Hematopoietic multipotent progenitor cell treated with erythropoietin and hydrocortisone succinate and interleukin-3 and kit ligand, for 15 days (in vitro differentiated cells): ENCODE measurements at regions not wholly inside any gene's neighbourhood (a gene's known extent, or its start where the extent isn't known, plus 50 kb on each side); places are given as distances from the start of the nearest gene placed in this dataset.

Source experiments
- DNase-seq: peaks from one replicate; pipeline ENCODE4 v3.0.0-alpha.2; 2015; ENCODE audit warnings: low spot score

DNA sequence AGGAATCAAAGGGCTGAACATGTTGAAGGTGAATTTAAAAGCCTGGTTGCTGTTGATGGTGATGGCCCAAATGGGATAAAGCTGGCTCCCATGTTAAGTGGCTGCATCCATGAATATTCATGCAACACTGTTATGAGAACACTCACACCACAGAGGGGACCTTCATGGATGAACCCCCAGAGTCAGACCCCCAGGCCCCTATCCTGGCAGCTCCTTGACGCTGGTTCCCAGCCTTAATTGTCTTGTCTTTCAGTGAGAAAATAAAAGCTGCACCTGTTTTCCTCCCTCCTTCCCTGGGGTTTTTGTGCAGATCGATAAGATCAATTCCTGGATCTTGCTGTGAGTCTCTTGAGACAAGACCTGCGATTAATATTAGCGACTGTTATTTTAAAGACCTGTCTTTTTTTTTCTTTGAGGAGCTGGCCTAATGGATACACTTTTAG lies 371.7 kb downstream of the ICE1 start:
- no peak for DNase-seq

DNA sequence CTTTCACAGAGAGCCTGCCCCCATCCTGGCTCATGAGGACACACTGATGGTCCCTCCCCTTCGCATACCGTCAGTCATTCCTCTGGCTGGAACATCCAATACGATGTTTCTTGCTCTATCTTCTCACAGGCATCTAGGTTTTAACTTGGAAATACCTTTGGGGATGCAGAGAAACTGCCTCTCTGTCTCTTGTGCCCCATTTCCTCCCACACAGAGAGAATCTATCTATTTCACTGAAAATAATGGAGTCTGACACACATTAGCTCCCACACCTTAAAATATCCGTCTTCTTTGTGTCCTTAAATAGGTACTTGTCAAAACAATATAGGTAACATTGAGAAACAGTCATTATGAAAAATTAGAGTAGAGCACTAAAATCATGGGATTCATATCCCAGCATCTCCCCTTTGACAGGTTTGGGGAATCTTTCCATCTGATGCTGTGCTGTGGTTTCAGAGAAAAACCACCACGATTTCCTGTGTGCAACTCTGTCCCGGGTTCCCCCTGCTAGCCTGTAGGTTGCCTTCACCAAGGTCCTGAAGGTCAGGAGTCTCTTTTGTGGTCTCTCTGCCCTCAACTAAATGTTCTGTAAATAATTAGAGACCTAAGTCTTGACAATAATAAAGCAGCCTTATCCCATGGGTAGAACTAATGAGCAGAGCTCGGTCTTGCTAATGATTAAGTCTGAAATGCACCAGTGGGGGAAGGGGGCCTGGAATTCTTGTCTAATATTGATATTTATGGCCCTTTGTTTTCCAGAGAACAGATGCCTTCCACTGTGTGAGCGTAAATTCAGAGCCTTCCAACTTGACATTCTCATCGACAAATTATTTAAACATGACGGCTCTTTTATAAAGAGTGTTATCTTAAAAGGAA lies 371.0 kb downstream of the ICE1 start:
- DNase-seq = no peak

DNA sequence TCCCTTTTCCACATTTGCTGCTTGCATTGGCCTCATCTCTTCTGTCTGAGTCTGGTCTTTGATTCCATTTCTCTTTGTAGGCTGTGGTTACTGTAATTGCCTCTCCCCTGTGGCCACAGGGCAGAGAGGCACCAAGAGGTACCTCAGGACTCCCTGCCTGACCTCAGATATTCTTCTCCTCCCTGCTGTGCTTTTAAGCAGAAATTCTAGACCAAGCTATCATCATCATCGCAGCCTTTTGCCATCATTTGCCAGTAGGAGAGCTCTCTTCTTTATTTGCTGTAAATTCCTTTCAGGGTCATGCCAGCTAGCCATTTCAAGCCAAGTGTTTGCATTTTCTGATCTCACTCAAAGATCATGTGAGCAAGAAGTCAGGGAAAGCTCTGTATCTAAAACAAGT lies 369.6 kb downstream of the ICE1 start:
- DNase-seq = no peak

DNA sequence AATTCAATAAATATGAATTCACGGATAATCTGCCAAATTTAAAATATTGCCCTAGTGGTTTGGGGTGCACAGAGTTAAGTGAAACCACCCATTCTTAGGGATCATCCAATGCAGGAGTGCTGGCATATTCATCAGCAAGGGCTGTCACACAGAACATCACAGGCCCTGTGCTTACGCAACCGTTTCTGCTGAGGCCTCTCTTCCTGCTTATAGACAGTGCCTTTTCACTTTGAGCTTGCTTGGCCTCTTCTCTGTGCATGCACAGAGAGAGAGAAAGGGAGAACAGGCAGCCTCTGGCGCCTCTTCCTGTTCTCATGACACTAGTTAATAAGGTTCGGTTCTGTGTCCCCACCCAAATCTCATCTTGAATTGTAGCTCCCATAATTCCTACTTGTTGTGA lies 366.3 kb downstream of the ICE1 start:
- DNase-seq = no peak

DNA sequence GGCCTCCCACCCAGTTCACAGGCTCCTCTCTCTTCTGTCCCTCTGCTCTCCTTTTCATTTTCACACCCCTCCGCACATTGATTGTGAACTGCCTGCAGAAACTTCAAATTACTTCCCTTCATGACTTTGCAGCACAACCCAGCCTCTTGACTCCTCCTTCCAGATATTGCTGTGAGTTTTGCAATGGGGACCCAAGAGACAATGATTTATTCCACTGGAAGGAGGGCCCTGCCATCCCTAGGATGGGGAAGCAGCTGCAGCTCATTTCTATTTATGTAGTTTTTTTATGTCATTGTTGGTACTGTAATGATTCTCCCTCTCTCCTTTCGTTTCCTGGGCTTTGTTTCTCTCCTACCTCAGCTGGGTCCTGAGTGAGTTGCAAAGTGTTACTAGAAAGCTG lies 364.9 kb downstream of the ICE1 start:
- no peak for DNase-seq

DNA sequence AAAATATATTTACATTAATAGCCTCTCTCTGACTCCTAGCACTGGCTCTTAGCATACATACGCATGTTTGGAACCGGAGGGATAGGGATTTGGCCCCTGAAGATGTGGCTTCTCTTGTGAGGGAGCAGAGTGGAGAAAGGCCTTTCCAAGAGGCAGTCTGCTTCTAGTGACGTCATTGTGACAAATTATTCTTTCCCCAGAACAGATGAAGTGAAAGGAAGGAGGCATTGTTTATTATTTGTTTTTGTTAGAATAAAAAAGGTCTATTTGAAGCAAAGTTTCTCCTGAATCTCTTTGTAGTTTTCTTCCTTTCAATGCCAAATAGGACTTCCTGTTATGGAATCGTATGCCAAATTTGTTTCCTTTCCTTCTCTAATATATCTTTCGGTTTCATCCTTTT lies 361.6 kb downstream of the ICE1 start:
- DNase-seq = no peak

DNA sequence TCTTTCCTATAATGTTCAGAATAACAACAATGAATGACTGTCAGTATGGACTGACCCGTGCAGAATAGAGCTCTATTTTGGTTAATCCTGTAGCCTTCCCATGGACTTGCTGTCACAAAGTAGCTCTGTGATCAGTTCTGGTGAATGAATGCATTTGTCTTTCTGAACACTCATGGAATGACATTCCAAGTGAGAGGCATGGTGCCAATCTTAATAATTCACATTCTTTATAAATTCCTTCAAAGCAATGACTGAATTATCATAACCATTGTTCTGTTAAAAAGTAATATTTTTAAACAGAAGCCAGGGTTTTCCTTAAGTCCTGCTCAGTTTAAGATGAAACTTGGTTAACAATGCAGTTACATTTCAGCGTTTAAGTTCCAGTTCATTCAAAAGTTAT lies 360.5 kb downstream of the ICE1 start:
- no peak for DNase-seq

DNA sequence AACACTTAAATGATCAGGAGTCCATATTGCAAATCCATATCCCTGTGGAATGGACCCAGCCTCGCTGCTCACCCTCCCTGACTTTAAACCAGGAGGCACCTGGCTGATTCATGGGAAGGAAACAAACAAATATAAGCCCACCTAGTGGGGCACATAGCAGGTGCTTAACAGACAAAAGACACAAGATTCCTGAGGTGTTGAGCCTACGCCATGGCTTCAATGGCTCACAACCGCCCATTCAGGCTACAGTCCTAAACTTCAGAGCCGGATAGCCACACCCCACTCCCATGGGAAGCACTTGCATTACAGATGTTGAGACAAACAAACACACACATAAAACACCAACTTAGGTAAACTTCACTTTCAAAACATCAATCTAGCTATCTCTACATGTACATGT lies 359.9 kb downstream of the ICE1 start:
- DNase-seq = no peak

DNA sequence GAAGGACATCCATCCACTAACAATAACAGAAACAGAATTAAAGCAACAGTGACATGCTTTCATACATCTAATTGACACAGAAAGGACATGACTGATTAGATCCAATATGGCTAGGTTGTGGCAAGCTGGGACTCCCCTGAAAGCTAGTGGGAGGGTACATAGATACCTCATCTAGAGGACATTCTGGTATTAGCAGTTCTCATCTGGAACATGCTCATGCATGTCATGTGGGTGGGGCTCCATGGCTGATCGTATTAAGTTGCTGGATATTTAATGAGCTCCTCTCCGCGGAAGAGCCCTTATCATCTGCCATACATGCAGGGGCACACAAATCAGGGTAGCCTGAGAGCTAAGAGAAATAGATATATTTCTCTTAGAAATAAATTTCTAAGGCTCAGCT lies 358.9 kb downstream of the ICE1 start:
- no peak for DNase-seq

DNA sequence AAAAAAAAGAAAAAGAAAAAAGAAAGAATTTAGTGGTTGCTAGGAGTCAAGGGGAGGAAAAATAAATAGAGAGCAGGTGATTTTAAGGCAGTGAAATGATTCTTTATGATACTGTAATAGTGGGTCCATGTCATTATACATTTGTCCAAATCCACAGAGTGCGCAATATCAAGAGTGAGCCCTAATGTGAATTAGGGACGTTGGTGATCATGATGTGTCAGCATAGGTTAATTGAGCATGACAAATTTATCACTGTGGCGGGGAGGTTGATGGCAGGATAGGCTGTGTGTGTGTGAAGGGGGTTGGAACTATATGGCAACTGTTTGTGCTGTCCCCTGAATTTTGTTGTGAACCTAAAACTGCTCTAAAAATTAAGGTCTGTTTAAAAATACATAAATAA lies 357.8 kb downstream of the ICE1 start:
- no peak for DNase-seq

DNA sequence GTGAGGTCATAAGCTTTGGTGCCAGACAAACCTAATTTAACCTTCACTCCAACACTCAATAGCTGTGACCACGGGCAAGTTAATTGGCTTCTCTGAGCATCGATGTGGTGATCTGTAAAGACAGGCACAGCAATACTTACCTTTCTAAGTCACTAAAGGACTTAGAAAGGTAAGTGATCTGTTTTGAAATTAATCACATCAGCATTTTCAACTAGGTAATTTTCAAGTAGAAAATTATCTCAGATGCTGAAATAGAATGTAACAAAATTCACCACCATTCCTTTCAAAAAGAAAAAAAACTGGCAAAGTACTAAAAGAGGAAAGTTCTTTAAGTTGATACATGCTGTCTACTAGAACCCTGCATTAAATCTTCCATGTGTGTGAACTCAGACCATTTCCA lies 354.5 kb downstream of the ICE1 start:
- DNase-seq = no peak

DNA sequence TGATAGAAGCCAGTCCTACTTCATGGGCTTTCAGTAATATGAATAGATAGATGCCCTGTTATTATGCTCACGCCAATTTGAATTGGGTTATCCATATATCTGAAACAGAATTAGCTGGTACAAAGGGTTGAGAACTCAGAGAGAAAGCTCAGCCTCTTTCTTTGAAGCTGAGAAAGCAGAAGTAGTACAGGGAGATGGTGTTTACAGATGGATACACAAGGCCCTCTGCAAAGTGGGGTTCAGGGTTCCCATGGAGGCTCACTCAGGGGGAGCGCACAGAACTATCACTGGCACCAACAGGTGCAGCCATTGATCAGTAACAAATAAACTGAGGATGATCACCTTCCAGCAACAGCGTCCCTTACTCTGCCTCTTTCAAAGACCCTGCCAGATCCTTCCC lies 349.7 kb downstream of the ICE1 start:
- no peak for DNase-seq

DNA sequence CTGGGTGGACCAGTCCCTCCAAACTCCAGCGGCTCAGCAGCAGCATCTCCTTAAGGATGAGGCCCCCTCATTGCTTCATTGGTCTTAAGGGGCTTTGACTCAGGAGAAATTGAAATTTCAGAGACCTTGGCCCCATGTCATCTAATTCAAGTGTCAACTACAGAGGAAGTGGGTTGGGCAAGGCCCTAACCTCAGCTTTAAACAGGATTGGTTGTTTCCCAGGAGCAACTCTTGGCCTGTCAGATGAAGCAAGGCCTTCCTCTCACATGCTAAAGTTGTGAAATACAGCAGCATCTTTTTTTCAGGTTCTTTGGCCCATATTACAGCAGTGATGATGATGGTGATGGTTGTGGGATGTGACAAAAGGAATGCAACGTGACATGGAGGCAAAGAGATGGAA lies 348.3 kb downstream of the ICE1 start:
- no peak for DNase-seq

DNA sequence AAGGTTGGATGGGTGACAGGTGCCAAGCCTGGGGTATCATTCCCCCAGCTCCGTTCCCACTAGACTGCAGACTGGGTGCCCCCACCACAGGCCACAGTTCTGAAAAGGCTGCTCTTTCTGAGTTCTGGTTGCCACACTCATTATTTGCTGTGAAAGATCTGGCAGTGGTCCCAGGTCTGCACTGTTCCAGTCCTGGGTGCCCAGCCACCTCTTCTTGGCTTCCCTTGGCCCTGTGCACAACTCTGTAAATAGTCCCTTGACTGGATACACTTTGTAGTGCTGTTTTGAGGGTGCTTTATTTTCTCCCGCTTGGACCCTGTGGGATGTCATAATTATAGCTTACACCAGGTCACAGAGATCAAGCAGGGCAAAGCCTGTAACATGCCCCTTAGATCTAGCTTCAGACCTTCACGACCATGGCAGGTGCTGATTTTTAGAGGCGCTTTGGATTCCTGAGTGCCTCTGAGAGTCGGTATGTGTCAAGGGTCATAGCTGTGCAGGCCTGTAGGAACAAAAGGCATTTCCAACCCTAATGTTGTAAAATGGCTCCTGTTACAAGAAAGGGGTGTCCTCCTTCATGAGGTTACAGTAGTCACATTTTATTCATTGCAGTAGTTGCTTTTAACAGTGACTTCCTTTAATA lies 344.9 kb downstream of the ICE1 start:
- no peak for DNase-seq

DNA sequence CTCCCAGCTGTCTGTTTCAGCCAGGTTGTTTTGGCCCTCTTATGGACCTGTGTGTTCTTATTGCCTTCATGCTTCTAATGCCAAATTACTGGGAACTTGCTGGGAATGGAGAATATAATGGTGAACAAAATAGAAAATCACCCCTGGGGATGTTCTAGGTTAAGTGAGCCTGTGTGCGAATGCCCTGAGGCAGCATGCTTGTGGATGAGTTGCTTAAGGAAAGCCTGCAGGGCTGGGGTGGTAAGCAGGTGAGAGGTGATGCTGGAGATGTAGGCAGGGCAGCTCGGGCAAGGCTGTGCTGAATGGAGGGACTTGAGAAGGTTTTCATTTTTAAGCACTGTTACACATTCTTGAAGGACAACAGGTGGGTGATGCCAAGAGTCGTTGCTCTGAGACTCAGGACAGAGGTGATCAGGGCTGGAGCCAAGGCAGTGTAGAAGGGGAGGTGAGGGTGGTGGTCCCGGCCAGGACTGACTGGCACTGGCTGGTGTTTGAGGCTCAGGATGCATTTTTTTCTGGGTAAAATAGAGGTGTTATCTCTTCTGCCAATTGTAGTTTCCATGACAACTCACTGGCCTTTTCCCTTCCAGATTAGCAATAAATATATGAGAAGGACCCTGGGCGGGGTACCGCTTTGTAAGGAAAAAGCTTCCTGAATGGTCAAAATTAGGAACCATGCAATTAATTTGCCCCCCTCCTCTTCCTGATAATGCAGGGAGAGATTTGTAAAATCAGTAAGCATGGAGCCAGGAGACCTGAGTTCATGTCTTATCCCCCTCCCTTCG lies 342.8 kb downstream of the ICE1 start:
- no peak for DNase-seq

DNA sequence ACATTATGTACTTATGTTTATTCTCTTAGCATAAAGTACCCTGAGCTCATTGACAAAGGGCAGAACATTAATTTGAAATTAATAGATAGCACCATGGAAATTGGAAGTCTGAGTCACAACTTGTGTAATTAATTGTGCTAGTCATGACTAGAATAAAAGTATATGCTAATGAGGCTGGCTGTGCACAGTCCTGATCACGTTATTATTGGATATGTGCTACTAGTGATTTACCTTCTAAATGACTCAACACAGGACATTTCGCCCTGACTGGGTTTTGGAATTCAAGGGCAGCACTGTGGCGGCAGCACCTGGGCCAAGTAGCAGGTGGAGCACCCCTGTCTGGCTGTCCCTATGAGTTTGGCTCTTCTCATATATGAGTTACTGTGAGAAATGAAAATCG lies 341.8 kb downstream of the ICE1 start:
- DNase-seq = no peak

DNA sequence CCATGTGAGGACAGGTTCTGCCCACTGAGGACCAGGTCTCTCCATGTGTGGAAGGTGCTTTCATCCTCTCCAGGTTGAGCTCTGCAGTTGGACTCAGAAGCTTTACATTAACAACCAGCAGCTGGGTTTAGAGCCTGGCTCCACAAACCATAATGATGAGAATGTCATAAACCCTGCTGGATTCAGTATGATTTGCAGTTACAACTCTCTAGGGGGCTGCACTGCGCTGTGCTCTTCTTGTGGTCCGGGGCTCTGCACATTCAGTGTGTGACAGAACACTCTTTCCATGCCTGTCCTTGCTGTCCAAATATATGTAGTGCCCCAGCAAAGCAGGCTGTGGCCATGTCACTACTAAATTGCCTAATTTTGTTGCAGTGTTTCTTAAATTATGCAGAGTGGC lies 334.3 kb downstream of the ICE1 start:
- DNase-seq = no peak

DNA sequence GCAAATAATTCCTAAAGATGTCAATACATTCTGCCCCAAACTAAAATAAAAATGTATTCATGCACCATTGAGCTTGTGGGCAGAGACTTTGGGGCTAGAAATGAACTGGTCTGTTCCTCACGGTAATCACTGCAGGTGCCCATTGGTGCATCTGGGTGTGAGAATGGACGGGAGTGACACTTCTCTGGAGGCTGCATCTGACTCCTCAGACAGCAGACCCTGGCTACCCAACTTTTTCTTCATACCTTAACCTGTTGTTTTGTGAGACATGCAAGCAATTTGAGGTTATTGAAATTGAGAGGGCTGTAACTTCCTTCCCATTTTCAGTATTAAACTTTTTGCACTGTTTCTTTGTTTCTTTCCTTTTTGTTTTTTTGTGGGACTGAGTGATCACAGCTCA lies 333.4 kb downstream of the ICE1 start:
- no peak for DNase-seq

DNA sequence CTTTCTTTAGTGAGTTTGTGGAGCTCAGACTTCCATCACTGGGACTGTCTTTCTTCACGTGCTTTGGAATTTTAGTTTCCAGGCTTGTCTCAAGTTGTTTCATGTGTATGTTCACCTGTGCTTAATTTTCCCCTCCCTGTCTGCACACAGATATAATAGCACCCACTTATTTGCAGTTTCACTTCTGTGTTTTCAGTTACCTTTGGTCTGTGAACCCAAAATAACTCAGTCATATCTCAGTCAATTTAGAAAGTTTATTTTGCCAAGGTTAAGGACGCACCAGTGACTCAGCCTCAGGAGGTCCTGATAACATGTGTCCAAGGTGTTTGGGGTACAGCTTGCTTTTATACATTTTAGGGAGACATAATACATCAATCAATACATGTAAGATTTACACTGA lies 330.4 kb downstream of the ICE1 start:
- no peak for DNase-seq

DNA sequence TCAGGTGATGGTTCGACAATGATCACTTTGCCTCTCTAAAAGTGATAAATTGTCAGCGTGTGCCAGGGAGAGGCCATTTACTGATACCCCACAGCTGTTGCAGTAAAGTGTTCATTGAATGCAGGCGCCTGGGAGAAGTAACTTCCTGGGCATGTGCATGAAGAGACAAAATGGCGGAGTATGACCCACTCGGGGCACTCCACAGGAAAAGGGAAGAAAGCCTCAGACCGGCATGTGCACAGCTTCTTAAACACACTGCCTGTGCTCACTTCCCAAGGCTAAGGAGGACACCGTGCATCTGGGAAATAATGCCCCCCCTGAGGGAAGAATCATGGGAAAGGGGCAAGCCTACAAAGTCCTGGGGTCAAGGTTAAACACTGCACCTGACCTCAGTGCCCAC lies 329.5 kb downstream of the ICE1 start:
- no peak for DNase-seq

DNA sequence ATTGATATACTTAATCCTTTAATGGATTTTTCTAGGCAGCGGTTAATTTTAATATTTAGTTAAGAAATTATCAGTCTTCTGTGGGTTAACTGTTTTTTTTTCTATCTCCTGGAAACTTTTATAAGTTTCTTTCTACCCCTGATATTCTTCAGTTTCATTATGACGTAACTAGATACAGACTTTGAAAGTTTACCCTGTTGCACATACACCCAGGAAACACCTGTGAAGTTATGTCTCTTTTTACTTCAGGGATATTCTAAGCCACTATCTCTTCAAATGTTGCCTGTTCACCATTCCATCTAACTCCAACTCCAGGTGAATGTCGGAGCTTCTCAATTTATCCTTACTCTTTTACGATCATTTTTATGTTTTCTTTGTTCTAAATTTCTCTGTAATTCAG lies 329.0 kb downstream of the ICE1 start:
- DNase-seq = no peak

DNA sequence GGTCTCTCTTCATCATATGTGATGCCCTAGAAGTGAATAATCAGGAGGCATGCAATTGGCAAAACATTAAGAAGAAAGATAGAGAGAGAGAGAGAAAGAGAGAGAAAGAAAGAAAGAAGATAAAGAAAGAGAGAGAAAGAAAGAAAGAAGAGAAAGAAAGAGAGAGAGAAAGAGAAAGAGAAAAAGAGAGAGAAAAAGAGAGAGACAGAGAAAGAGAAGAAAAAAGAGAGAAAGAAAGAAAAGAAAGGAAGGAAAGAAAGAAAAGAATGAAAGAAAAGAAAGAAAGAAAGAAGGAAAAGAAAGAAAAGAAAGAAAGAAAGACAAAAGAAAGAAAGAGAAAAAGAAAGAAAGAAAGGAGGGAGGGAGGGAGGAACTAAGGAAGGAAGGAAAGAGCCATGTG lies 318.9 kb downstream of the ICE1 start:
- no peak for DNase-seq

DNA sequence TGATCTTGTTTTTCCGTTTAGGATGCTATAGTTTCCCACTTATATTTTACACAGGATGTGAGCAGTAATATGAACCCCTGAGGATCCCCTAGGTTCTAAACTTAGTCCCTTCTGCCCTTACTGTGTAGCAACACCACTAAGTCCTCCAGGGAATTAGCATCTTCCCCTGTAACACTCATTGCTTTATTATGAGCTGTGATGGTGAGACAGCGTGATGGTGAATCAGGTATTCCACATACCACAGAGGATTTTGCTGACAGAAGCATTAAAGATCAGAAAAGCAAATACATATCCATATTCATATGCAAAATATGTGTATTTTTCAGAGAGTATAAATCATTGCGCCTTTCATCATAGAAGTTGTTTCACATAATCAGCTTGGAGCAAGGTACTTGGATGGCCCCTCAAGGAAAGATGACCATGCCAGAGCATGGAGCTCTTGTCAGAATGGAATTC lies 317.0 kb downstream of the ICE1 start:
- DNase-seq = no peak
